Hepatocyte (in vitro differentiated cells): ENCODE measurements at regions not wholly inside any gene's neighbourhood (a gene's known extent, or its start where the extent isn't known, plus 50 kb on each side); places are given as distances from the start of the nearest gene placed in this dataset.
"Not testable (repeated sequence)": the region's sequence is repeated elsewhere in the genome, so short reads cannot be mapped to it uniquely, and the experiment has no call there.

ENCODE experiments used
- DNase-seq: peaks from one replicate; pipeline ENCODE4 v3.0.0-alpha.2; 2016; ENCODE audit warnings: low spot score
- H2AFZ ChIP-seq: fragments of 200-600 bp; sonication (generic); 2 replicates; pipeline ENCODE4 v1.6.0; 2016; ENCODE audit warnings: antibody characterized with exemption, mild to moderate bottlenecking
- H3K27ac ChIP-seq: fragments of 200-600 bp; sonication (generic); 2 replicates; pipeline ENCODE4 v1.5.1; 2016; ENCODE audit warnings: mild to moderate bottlenecking
- H3K27me3 ChIP-seq: fragments of 200-600 bp; sonication (generic); 2 replicates; pipeline ENCODE4 v1.6.1; 2016
- H3K36me3 ChIP-seq: fragments of 200-600 bp; sonication (generic); replicated peaks from 2 replicates; pipeline ENCODE4 v1.5.1; 2016; ENCODE audit warnings: low read depth; ENCODE audit not compliant: insufficient read depth
- H3K4me1 ChIP-seq: fragments of 200-600 bp; sonication (generic); 2 replicates; pipeline ENCODE4 v1.5.1; 2016; ENCODE audit warnings: mild to moderate bottlenecking, moderate library complexity; ENCODE audit not compliant: insufficient read depth
- H3K4me2 ChIP-seq: fragments of 200-600 bp; sonication (generic); 2 replicates; pipeline ENCODE4 v1.6.0; 2016
- H3K4me3 ChIP-seq: fragments of 200-600 bp; sonication (generic); 2 replicates; pipeline ENCODE4 v1.5.1; 2016; ENCODE audit warnings: mild to moderate bottlenecking
- H3K79me2 ChIP-seq: fragments of 200-600 bp; sonication (generic); 2 replicates; pipeline ENCODE4 v1.6.0; 2017; ENCODE audit warnings: mild to moderate bottlenecking
- H3K9me2 ChIP-seq: fragments of 200-600 bp; sonication (generic); replicated peaks from 2 replicates; pipeline ENCODE4 v1.6.0; 2017; ENCODE audit warnings: mild to moderate bottlenecking; ENCODE audit not compliant: insufficient read depth
- H3K9me3 ChIP-seq: fragments of 200-600 bp; sonication (generic); 2 replicates; pipeline ENCODE4 v1.5.1; 2016; ENCODE audit warnings: low read depth, mild to moderate bottlenecking
- H4K20me1 ChIP-seq: fragments of 200-600 bp; sonication (generic); 2 replicates; pipeline ENCODE4 v1.6.0; 2016; ENCODE audit warnings: mild to moderate bottlenecking; ENCODE audit not compliant: insufficient read depth, poor library complexity, severe bottlenecking
- WGBS: methylation state at CpG from one replicate; pipeline ENCODE4 v1.1.6; 2016; ENCODE audit warnings: low lambda C conversion rate; ENCODE audit errors: missing lambda C conversion rate; 5-methylcytosine and 5-hydroxymethylcytosine counted together

GRCh38 chr9:41367301-41367700 is 178.2 kb upstream of the ZNG1F start:
- not testable (repeated sequence) for H4K20me1 ChIP-seq, DNase-seq, H3K36me3 ChIP-seq, H3K27me3 ChIP-seq, H3K4me3 ChIP-seq, H2AFZ ChIP-seq, H3K27ac ChIP-seq, H3K9me2 ChIP-seq, H3K79me2 ChIP-seq, H3K4me2 ChIP-seq, H3K4me1 ChIP-seq, H3K9me3 ChIP-seq
- 52% methylated on average over 2 of the region's 3 CpGs for WGBS

- not testable (repeated sequence) for H3K36me3 ChIP-seq, H3K9me3 ChIP-seq, H3K4me3 ChIP-seq, H3K9me2 ChIP-seq, H3K4me2 ChIP-seq, H3K4me1 ChIP-seq, H3K27me3 ChIP-seq, H2AFZ ChIP-seq, H3K79me2 ChIP-seq, H3K27ac ChIP-seq, DNase-seq, H4K20me1 ChIP-seq
- 91% methylated on average over 1 of the region's 1 CpG for WGBS
These were observed 172.7 kb upstream of the ZNG1F start for GRCh38 chr9:41361790-41362189.

GRCh38 chr9:41359116-41359515 is 170.0 kb upstream of the ZNG1F start:
- not testable (repeated sequence) for H3K79me2 ChIP-seq, H3K27me3 ChIP-seq, H3K9me3 ChIP-seq, H3K36me3 ChIP-seq, H3K4me1 ChIP-seq, H3K9me2 ChIP-seq, H4K20me1 ChIP-seq
- H3K4me2 ChIP-seq = peak overlapping the region; percentile 86
- DNase-seq = peak; percentile 24
- H3K4me3 ChIP-seq = peak overlapping the region; percentile 83
- H3K27ac ChIP-seq = peak overlapping the region; percentile 55
- 9% methylated on average over 13 of the region's 27 CpGs for WGBS
- peak overlapping the region; percentile 99 for H2AFZ ChIP-seq

- WGBS = under 1% methylated on average over 33 of the region's 40 CpGs
- not testable (repeated sequence) for H3K9me2 ChIP-seq, H3K79me2 ChIP-seq, H3K9me3 ChIP-seq, H3K4me1 ChIP-seq, H3K4me3 ChIP-seq, H4K20me1 ChIP-seq, H3K36me3 ChIP-seq, H3K27me3 ChIP-seq
- peak overlapping the region; percentile 99 for H2AFZ ChIP-seq
- DNase-seq = peak; percentile 72
- peak overlapping the region; percentile 86 for H3K4me2 ChIP-seq
- H3K27ac ChIP-seq = peak overlapping the region; percentile 55
These were observed 169.6 kb upstream of the ZNG1F start for GRCh38 chr9:41358682-41359081.

GRCh38 chr9:41357918-41358404 is 168.8 kb upstream of the ZNG1F start:
- 95% methylated on average over 27 of the region's 31 CpGs for WGBS
- H3K36me3 ChIP-seq, H3K9me3 ChIP-seq, H2AFZ ChIP-seq, H3K4me1 ChIP-seq, H3K79me2 ChIP-seq, H3K27ac ChIP-seq, H3K27me3 ChIP-seq, H4K20me1 ChIP-seq, H3K4me3 ChIP-seq, H3K9me2 ChIP-seq, DNase-seq: not testable (repeated sequence)
- peak overlapping the region; percentile 68 for H3K4me2 ChIP-seq

- not testable (repeated sequence) for H3K4me2 ChIP-seq, H3K4me3 ChIP-seq, H3K4me1 ChIP-seq, H3K79me2 ChIP-seq, H3K9me2 ChIP-seq, H3K27ac ChIP-seq, DNase-seq, H2AFZ ChIP-seq, H3K36me3 ChIP-seq, H4K20me1 ChIP-seq, H3K9me3 ChIP-seq, H3K27me3 ChIP-seq
- 98% methylated on average over 17 of the region's 21 CpGs for WGBS
These were observed 168.2 kb upstream of the ZNG1F start for GRCh38 chr9:41357350-41357748.

GRCh38 chr9:41356588-41357349 is 167.7 kb upstream of the ZNG1F start:
- not testable (repeated sequence) for DNase-seq

GRCh38 chr9:41355712-41356450 is 166.8 kb upstream of the ZNG1F start:
- not testable (repeated sequence) for H3K27me3 ChIP-seq, H3K9me3 ChIP-seq, H3K79me2 ChIP-seq, H3K4me3 ChIP-seq, H3K4me1 ChIP-seq, H2AFZ ChIP-seq, H3K36me3 ChIP-seq, H3K9me2 ChIP-seq, H4K20me1 ChIP-seq, DNase-seq, H3K4me2 ChIP-seq, H3K27ac ChIP-seq
- 98% methylated on average over 10 of the region's 36 CpGs for WGBS

More at GRCh38 chr9:41356588-41357349, 167.7 kb upstream of the ZNG1F start:
- H3K79me2 ChIP-seq, H3K9me3 ChIP-seq, H3K27me3 ChIP-seq, H2AFZ ChIP-seq, H3K36me3 ChIP-seq, H3K9me2 ChIP-seq, H3K4me2 ChIP-seq, H4K20me1 ChIP-seq, H3K4me1 ChIP-seq, H3K4me3 ChIP-seq, H3K27ac ChIP-seq: not testable (repeated sequence)
- WGBS = 96% methylated on average over 14 of the region's 42 CpGs

GRCh38 chr9:41354978-41355377 is 165.9 kb upstream of the ZNG1F start:
- not testable (repeated sequence) for H3K27me3 ChIP-seq, H3K9me2 ChIP-seq, H3K4me2 ChIP-seq, DNase-seq, H3K4me3 ChIP-seq, H4K20me1 ChIP-seq, H3K27ac ChIP-seq, H3K4me1 ChIP-seq, H3K79me2 ChIP-seq, H3K36me3 ChIP-seq, H2AFZ ChIP-seq, H3K9me3 ChIP-seq
- WGBS = 95% methylated on average over 10 of the region's 19 CpGs
